Adipocyte (in vitro differentiated cells): ENCODE measurements at regions not wholly inside any gene's neighbourhood (a gene's known extent, or its start where the extent isn't known, plus 50 kb on each side); places are given as distances from the start of the nearest gene placed in this dataset.

Source experiments
- DNase-seq: peaks from one replicate; pipeline ENCODE4 v3.0.0-alpha.2; 2015; ENCODE audit warnings: low read depth
- H3K27me3 ChIP-seq: replicated peaks from 2 replicates; pipeline ENCODE4 v1.7.0; 2013; ENCODE audit warnings: mild to moderate bottlenecking, low read length, moderate library complexity; ENCODE audit not compliant: control insufficient read depth, insufficient read depth
- H3K36me3 ChIP-seq: 2 replicates; pipeline ENCODE4 v1.7.0; 2013; ENCODE audit warnings: low read length, mild to moderate bottlenecking, moderate library complexity; ENCODE audit not compliant: control insufficient read depth, insufficient read depth, severe bottlenecking
- H3K4me1 ChIP-seq: 2 replicates; pipeline ENCODE4 v1.7.0; 2013; ENCODE audit warnings: mild to moderate bottlenecking, low read length, moderate library complexity; ENCODE audit not compliant: control insufficient read depth, insufficient read depth
- H3K4me3 ChIP-seq: 2 replicates; pipeline ENCODE4 v1.7.0; 2013; ENCODE audit warnings: mild to moderate bottlenecking, low read length, moderate library complexity
- H3K9ac ChIP-seq: 2 replicates; pipeline ENCODE4 v1.7.0; 2013; ENCODE audit warnings: mild to moderate bottlenecking, low read length, moderate library complexity
- H3K9me3 ChIP-seq: 2 replicates; pipeline ENCODE4 v1.7.0; 2013; ENCODE audit warnings: mild to moderate bottlenecking, low read length, moderate library complexity; ENCODE audit not compliant: control insufficient read depth

DNA sequence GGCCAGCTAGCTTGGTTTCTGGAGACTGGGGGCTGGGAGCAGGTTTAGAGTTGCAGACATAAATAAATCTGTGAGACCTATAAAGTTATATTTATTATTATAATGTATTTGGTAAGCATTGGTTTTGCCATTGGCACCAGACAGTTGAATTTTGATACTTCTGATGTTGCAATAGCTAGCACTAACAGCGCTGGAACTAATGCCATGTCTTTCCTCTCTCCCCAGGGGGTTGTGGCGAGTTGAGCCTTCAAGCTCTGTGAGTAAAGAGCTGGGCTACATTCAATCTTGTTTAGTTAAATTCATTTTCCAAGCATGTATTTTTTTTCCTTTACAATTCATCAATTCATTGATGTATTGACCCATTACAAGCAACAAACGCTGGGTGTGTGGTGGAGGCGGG lies 358.7 kb upstream of the NR3C2 start:
- DNase-seq = peak; percentile 49
- no peaks in the 10 kb centered on the region for H3K9me3 ChIP-seq
- no peak overlapping the region for H3K9ac ChIP-seq
- H3K4me1 ChIP-seq = no peaks in the 10 kb centered on the region
- H3K27me3 ChIP-seq = no peaks in the 10 kb centered on the region
- H3K36me3 ChIP-seq = no peaks in the 10 kb centered on the region
- no peak overlapping the region for H3K4me3 ChIP-seq

- DNase-seq = no peak
- no peak overlapping the region for H3K4me3 ChIP-seq
- no peaks in the 10 kb centered on the region for H3K27me3 ChIP-seq
- no peak overlapping the region for H3K9ac ChIP-seq
- no peaks in the 10 kb centered on the region for H3K4me1 ChIP-seq
- no peaks in the 10 kb centered on the region for H3K9me3 ChIP-seq
- no peaks in the 10 kb centered on the region for H3K36me3 ChIP-seq
Observed at GRCh38 chr4:148800336-148800885, 358.2 kb upstream of the NR3C2 start.

GRCh38 chr4:148795156-148795864 lies 353.1 kb upstream of the NR3C2 start:
- DNase-seq = no peak
- H3K4me1 ChIP-seq = no peaks in the 10 kb centered on the region

DNA sequence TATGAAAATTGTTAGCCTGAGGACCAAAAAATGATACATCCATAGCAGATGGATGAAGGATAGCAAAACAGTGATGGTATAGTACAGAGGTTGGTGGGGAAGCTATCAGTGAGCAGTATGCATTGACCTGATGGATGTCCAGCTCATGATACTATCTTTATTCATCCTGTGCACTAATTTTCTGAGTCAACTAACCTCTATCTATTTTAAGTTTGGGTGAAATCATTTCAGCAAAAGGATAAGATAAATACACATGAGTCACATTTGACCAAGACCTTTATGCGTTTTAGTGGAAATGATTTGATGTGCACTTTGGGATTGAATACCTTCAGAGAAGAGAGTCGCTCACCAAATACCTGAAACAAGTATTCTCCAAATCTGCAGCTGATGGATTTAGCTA lies 351.0 kb upstream of the NR3C2 start:
- Histone ChIP-seq H3K27me3 (peaks cover 3% of the 10 kb centered on the region), H3K9ac (no peak overlapping the region), H3K9me3 (no peaks in the 10 kb centered on the region), H3K36me3 (no peaks in the 10 kb centered on the region), H3K4me3 (no peak overlapping the region), H3K4me1 (peaks cover under 1% of the 10 kb centered on the region)
- DNase-seq = no peak

More at GRCh38 chr4:148795156-148795864, 353.1 kb upstream of the NR3C2 start:
- no peak overlapping the region for H3K9ac ChIP-seq
- H3K36me3 ChIP-seq = no peaks in the 10 kb centered on the region
- no peaks in the 10 kb centered on the region for H3K27me3 ChIP-seq
- H3K4me3 ChIP-seq = no peak overlapping the region
- H3K9me3 ChIP-seq = no peaks in the 10 kb centered on the region

DNA sequence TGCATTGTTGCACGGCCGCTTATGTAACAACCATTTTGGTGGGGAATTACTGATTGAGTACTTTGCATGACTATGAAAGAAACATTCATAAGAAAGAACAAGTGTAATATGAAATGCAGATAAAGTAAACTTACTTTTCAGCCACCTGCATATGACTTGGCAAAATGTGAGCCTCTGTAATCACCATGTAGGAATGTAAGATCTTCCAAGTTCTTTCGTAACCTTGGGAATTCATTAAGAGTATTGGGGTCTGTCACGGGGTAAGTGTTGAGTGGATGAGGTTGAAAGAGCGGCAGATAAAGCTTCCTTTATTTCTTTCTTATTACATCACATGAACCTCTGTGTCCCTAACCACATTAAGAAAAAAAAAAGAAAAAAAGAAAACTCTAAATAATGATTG lies 348.5 kb upstream of the NR3C2 start:
- H3K9ac ChIP-seq = no peak overlapping the region
- peaks cover 2% of the 10 kb centered on the region for H3K4me1 ChIP-seq
- H3K9me3 ChIP-seq = no peaks in the 10 kb centered on the region
- DNase-seq = no peak
- peaks cover 3% of the 10 kb centered on the region for H3K27me3 ChIP-seq
- no peaks in the 10 kb centered on the region for H3K36me3 ChIP-seq
- no peak overlapping the region for H3K4me3 ChIP-seq

DNA sequence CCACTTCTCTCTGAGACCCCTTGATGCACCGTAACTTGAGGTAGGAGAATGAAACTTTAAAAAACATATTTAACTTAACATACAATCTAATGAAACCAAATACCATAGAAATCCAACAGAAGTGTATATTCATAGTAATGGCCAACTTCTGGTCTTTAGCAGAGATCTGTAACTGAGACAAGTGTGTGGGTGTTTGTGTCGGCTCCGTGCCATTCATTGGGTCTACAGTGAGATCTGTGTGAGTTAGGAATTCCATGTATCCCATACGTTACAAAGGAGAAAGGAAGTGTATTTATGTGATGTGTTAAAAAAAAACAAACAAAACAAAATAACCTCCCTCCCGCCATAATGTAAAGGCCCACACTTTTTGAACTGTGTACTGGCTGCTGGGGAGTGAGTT lies 348.0 kb upstream of the NR3C2 start:
- no peaks in the 10 kb centered on the region for H3K9me3 ChIP-seq
- no peak for DNase-seq
- peaks cover 2% of the 10 kb centered on the region for H3K4me1 ChIP-seq
- no peak overlapping the region for H3K9ac ChIP-seq
- H3K36me3 ChIP-seq = no peaks in the 10 kb centered on the region
- H3K27me3 ChIP-seq = peaks cover 3% of the 10 kb centered on the region
- no peak overlapping the region for H3K4me3 ChIP-seq

- DNase-seq = peak; percentile 57
- H3K27me3 ChIP-seq = peaks cover 3% of the 10 kb centered on the region
- H3K36me3 ChIP-seq = no peaks in the 10 kb centered on the region
- H3K4me1 ChIP-seq = peaks cover 2% of the 10 kb centered on the region
- no peak overlapping the region for H3K9ac ChIP-seq
- H3K4me3 ChIP-seq = no peak overlapping the region
- no peaks in the 10 kb centered on the region for H3K9me3 ChIP-seq
Observed at GRCh38 chr4:148787831-148788477, 345.7 kb upstream of the NR3C2 start.

- Histone ChIP-seq H3K4me3 (no peak overlapping the region), H3K27me3 (peaks cover 3% of the 10 kb centered on the region), H3K9me3 (no peaks in the 10 kb centered on the region), H3K36me3 (no peaks in the 10 kb centered on the region), H3K9ac (no peak overlapping the region), H3K4me1 (peaks cover 2% of the 10 kb centered on the region)
- no peak for DNase-seq
Observed at GRCh38 chr4:148787285-148787684, 345.1 kb upstream of the NR3C2 start.

DNA sequence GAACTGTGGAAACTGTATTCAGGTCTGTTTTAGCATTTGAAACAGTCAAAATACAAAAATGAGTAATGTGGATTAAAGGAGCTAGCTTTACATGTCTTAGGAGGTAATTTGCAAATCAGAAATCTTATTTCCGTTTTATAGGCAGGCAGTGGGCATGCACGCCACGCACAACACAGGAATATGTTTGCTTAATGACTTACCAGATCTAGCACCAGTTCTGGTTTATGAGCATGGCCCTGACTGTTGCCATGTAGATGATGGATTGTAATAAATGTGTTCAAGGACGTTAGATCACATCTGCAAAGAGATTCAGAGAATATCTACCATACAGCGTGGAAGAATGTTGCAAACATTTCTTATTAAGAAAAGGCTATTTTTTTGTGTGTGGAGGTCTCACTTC lies 344.5 kb upstream of the NR3C2 start:
- Histone ChIP-seq H3K27me3 (peaks cover 3% of the 10 kb centered on the region), H3K4me1 (peaks cover 2% of the 10 kb centered on the region), H3K4me3 (no peak overlapping the region), H3K36me3 (no peaks in the 10 kb centered on the region), H3K9ac (no peak overlapping the region), H3K9me3 (no peaks in the 10 kb centered on the region)
- no peak for DNase-seq

DNA sequence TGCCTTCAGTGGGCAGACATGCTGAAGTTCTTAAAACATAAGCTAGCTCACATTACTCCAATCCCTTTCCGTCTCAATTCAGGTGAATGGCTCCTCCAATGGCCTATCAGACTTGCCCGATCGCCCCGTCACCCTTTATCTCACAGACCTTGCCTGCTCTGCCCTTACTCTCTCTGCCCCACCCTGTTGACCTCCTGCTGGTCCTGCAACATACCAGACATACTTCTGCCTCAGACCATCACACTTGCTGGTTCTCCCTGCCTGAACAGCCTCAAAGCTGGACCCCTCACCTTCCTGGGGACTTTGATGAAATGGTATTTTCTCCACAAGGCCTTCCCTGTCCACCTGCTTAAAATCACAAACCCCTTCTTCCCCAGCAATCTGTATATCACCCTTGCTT lies 340.1 kb upstream of the NR3C2 start:
- Histone ChIP-seq H3K9me3 (no peaks in the 10 kb centered on the region), H3K4me3 (no peak overlapping the region), H3K9ac (no peak overlapping the region), H3K4me1 (no peaks in the 10 kb centered on the region), H3K36me3 (no peaks in the 10 kb centered on the region), H3K27me3 (no peaks in the 10 kb centered on the region)
- DNase-seq = no peak

GRCh38 chr4:148780426-148781005 lies 338.3 kb upstream of the NR3C2 start:
- H3K36me3 ChIP-seq = no peaks in the 10 kb centered on the region
- H3K9ac ChIP-seq = no peak overlapping the region
- no peak overlapping the region for H3K4me3 ChIP-seq
- H3K27me3 ChIP-seq = no peaks in the 10 kb centered on the region
- no peaks in the 10 kb centered on the region for H3K9me3 ChIP-seq
- no peak for DNase-seq
- H3K4me1 ChIP-seq = no peaks in the 10 kb centered on the region
